ENCODE measurements at regions not wholly inside any gene's neighbourhood (a gene's known extent, or its start where the extent isn't known, plus 50 kb on each side); places are given as distances from the start of the nearest gene placed in this dataset.

DNA sequence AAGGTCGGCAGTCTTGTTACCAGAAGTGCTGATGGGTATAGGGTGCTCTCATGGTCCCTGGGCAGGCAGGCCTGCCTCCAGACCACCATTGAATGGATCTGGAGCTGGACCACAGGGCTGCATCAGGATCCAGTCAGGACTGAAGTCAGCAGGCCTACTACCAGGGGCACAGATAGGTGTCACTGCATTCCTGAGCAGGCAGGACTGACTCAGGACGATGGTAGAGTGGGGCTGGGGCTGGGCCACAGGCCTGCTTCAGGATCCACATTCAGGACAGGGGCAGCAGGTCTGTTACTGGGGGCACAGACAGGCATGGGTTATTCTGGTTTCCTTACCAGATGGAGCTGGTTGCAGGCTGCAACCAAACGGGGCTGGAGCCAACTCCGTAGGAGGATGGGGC is 51.4 kb upstream of the MAP3K4 start:
- no peak for DNase-seq
- H3K27me3 ChIP-seq, result no peaks in the 10 kb centered on the region
- H3K4me1 ChIP-seq, result no peaks in the 10 kb centered on the region
- no peak overlapping the region for H3K27ac ChIP-seq
- TF ChIP-seq, protein P1, sequence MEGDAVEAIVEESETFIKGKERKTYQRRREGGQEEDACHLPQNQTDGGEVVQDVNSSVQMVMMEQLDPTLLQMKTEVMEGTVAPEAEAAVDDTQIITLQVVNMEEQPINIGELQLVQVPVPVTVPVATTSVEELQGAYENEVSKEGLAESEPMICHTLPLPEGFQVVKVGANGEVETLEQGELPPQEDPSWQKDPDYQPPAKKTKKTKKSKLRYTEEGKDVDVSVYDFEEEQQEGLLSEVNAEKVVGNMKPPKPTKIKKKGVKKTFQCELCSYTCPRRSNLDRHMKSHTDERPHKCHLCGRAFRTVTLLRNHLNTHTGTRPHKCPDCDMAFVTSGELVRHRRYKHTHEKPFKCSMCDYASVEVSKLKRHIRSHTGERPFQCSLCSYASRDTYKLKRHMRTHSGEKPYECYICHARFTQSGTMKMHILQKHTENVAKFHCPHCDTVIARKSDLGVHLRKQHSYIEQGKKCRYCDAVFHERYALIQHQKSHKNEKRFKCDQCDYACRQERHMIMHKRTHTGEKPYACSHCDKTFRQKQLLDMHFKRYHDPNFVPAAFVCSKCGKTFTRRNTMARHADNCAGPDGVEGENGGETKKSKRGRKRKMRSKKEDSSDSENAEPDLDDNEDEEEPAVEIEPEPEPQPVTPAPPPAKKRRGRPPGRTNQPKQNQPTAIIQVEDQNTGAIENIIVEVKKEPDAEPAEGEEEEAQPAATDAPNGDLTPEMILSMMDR (IDR thresholded peaks at IDR 0.05), result no peak
- H3K36me3 ChIP-seq, result no peaks in the 10 kb centered on the region
- H3K4me3 ChIP-seq, result no peak overlapping the region
- no peaks in the 10 kb centered on the region for H3K9me3 ChIP-seq
- H3K9ac ChIP-seq (ENCODE audit: low read depth in 2 of 2, low read length in 2 of 2), result no peak overlapping the region
- intact Hi-C loops (cut with DNase I), result no loop called here

Measured in colonic mucosa (tissue), 4 donors.